NCI-H1105 (cell line): ENCODE measurements at regions not wholly inside any gene's neighbourhood (a gene's known extent, or its start where the extent isn't known, plus 50 kb on each side); places are given as distances from the start of the nearest gene placed in this dataset.

Experiments
- DNase-seq: peaks from one replicate; lab custom pipeline; 2025; lab: John Stamatoyannopoulos, UW

DNA sequence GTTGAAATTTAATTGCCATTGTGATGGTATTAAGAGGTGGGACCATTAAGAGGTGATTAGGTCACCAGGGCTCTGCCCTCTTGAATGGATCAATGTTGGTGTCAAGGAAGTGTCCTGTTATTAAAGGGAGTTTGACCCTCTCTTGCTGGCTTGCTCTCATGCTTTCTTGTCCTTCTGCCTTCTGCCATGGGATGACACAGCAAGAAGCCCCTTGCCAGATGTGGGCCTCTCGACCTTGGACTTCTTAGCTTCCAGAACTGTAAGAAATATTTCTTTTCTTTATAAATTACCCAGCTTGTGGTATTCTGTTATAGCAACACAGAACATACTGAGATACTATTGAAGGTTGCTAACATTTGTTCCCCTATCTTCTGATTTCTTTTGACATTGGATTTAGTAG is 157.0 kb downstream of the MDFIC start:
- no peak for DNase-seq

DNA sequence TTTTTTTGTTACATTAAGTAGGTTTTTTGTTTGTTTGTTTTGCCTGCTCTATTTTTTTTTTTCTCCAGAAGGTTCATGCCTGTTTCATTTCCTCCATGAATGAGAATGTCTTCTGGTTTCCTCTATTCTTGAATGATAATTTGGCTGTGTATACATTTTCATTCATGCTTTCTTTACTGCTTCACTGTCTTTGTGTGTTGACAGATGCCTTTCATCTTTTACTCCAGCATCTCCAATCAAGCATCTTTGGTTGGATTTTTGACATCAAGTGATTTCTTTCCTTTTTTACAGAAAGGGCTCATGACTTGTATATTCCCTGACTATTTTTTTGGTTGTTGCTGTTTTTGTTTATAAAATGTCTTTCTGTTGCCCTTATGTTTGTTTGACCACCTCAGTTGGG is 156.5 kb downstream of the MDFIC start:
- no peak for DNase-seq

DNA sequence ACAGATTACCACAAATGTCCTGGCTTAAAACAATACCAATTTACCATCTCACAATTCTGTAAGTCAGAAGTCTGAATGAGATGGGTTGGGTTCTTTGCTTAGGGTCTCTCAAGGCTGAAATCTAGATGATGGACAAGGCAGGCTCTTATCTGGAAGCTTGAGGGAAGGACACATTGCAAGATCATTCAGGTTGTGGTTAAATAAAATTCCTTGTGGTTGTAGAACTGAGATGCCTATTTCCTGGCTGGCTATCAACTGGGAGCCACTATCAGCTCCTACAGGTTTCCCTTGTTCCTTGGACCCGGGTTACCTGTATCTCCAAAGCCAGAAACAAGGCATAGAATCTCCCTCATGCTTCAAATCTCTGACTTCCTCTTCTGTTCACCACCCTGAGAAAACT is 148.4 kb downstream of the MDFIC start:
- no peak for DNase-seq
